ENCODE measurements at regions not wholly inside any gene's neighbourhood (a gene's known extent, or its start where the extent isn't known, plus 50 kb on each side); places are given as distances from the start of the nearest gene placed in this dataset.

DNA sequence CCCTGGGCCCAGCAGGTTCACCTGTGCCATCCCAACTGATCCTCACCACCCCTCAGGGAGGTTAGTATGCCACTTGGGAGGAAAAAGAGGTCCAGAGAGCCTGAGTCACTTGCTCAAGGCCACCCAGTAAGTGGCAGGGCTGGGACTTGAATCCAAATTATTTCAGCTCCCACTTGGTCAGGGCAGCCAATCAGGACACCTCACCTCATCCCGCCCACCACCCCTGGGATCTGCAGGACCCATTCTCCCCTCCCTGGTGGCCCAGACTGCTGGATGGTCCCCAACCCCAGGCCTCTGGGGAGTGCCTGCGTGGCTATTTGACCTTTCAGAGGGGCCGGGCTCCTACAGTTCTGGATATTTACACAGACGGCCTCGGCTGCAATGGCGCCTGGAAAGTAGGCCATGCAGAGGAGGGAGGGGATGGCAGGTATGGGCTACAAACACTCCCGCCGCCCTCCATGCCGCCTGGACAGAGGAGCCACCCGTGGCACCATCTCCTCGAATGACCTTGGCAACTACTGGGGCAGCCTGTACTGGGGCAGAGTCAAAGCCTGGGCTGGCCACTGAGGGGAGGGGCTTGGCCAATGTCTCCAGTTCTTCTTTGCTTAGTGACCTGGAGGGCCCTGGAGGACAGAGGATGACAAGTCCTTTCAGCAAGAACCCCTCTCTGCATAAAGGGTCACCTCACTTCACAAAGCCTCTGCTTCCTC is 153.6 kb upstream of the LINGO1 start:
- no peak for DNase-seq

DNA sequence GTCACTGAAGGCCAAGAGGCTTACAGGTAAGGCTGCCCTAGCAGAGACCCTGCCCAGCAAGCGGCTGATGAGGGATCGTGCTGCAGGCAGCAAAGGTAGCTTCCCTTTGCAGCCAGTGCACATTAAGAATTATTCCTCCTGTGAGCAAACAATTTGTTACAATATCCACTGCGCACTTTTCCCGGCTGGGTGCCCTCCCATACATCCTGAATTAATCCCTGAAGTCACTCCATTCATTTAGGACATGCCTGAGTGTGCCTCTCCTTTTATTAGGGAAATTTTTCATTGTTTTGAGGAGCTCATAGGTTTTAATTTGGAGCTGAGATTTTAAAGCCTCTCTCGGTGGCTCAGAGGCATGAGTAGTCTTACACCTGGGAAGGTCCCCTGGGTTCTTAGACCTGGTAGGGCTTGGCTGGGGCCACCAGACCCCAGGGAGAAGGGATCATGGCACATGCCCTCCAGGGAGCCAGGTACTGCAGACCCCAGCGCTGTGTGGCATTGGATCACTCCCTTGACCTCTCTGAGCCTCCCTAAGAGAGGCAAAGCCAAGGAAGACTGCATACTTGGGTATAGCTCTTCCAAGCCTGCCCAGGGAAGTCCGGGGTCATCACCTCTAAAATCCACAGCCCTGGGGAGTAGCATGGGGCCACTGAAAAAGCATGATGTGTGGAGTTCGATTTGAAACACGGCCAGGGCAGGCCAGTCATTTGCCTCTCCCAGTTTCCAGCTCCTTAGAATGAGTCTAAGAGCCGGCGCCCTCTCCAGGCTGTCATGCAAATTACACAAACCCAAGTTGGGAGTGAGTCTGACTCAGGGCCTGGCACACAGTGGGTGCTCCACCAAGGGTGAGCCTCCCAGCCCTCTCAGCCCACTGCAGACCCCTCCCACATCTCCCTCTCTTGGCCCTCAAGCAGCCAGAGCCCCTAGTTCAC is 151.9 kb upstream of the LINGO1 start:
- DNase-seq: no peak

DNA sequence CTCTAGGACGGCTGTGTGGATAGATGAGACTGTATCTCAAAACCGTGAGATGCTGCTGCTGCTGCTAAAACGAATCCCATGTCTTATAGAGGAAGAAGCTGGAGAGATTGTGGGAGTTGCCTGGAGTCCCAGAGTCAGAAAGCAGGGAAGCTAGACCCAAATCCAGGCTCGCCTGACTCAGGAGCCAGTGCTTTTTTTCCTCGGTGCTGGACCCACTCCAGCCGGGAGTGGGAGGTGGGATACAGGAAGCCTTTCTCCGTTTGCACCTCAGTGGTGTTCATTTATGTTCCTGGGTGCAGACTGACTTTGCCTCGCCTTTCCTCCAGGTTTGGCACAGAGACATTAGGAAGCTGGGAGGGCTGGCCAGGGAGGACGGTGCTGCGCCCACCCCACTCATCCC is 150.9 kb upstream of the LINGO1 start:
- DNase-seq: no peak

DNA sequence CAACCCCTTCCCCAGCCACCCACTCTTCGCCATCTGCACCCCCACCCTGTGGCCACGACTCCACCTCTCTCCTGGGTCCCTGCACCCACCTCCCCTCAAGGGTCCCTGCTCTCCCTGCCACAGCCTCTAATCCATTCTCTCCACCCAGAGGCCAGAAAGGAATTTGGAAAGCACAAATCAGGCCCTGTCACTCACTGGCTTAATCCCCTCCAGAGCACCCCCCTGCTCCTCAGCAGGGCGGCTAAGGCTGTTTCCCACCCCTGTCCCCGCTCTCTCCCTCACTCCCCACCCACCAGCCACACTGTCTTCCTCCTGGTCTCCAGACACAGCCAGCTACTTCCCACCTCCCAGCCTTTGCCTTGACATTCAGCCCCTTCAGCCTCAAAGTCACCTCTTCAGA is 150.0 kb upstream of the LINGO1 start:
- no peak for DNase-seq

DNA sequence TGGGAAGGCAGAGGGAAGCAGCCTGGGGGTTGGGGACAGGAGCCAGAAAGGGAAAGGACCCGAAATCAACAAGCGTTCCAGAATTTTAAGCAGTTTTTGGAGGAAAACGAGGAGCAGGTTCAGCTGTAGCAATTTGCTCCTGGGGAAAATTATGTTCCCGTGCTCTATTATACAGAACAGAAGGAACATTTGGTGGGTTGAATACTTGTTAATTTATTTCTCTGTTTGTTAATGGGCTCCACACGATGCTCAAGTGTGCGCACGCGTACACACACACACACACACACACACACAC is 149.2 kb upstream of the LINGO1 start:
- no peak for DNase-seq

DNA sequence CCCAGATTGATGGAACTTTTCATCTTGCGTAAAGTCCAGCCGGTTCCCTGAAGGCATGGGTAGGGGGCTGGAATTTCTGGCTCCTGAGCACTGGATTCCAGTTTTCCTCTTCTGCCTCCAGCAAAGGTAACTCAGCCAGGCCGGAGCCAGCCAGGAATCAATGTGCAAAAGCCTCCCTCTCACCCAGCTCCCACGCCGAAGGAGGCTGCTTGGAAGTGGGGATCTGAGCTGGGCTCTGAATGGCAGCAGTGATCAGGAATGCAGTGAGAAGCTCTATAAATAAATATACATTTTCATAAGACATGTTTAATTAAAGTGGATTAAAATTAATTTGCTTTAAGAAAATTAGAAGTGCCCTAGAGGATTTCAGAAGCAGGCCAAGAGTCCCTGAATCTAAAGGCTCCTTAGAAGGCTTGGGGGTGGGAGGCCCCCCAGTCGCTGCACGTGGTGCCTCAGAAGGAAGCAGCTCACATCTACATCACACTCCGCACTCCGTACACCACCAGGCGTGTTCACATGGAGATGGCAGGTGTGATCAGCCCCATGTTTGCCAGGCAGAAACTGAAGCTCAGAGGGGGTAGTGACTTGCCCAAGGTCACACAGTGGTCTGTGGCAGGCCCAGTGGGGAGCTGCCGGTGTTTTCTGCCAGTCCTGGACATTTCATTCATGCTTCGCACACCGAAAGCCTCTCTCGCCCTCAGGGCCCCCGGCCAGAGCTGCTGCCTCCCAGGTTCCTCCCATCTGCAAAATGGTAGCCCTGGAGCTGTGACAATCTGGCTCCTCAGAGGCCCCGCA is 148.6 kb upstream of the LINGO1 start:
- no peak for DNase-seq

DNA sequence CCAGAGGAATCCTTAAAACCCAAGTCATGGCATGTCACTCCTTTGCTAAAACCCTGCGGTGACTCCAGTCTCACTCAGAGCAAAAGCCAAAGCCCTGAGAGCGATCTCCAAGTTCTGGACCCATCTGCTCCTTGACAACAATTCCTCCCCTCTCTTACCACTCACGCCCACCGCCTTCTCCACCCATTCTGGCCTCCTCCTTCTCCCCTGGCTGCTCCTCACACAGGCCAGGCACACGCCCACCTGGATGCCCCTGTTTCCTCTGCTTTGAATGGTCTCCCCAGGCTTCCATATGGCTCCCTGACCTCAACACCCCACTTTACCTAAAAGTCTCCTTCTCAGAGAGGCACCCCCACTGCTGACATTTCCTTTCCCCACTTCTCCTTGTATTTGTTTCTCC is 146.1 kb upstream of the LINGO1 start:
- DNase-seq: no peak

DNA sequence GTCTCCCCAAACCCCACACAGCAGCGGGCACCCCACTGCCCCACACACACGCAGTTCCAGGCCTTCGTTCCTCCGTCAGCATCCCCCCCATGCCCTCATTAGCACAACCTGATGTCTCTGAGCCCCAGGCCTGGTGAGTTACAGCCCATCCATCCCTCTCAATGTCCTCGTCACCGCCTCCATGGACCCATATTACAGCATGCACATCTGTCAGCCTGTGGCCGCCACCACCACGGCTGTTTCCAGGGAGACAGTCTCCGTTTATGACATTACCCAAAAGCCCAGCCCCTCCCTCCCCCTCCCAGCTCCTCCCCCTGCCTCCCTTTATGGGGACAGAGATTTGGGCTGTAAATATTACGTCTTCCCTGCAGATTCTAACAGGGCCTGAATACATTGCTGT is 143.1 kb upstream of the LINGO1 start:
- no peak for DNase-seq

DNA sequence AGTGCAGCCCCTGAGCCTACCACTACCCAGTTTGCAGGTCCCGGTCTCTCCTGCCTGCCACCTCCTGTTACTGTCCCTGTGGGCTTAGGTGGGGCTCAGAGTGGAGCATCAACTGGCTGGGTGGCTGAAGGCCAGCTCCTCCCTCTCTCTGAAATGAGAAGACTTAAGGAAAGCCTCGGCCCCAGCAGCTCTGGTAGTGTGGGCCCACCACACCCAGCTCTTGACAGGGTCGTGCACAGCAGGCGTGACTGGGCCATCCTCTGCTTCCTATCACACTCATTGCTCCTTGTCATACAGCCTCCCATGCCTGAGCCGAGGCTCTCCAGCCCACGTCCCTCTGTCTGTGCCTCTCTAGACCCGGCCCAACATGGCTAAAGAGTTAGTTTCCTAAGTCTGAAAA is 142.7 kb upstream of the LINGO1 start:
- DNase-seq: no peak

DNA sequence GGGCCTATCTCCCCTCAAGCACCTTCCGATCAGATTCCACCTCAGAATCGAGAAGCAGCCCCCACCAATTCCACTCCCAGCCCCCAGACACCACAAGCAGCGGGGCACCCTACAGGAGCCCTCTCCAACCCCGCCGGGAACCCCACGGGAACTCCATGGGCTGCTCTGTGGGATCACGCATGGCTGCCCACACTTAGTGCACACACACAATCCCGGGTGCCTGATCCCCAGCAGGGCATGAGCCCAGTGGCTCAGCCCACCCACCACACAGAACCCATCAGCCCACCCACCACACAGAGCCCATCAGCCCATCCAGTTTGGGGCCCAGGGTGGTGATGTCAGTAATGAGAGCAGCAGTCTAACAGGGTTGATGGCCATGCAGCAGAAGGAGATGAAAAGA is 141.6 kb upstream of the LINGO1 start:
- no peak for DNase-seq

DNA sequence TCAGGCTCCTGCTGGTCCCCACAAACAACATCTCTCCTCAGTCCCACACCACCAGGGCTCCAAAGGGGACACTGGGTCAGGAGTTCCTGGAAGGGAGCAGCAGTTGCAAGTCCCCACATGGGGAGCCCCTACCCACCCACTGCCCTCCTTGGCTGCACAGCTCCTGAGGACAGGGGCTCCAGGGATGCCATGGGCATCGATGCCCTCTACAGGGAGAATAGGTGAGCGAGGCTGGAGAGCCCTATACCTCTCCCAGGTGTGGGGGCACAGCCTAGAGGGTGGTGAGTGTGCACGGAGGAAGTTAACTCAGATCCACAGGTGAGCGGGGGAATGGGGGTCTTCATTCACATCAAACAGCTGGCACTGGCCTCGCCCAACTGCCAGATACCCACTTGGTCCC is 141.2 kb upstream of the LINGO1 start:
- DNase-seq: no peak

DNA sequence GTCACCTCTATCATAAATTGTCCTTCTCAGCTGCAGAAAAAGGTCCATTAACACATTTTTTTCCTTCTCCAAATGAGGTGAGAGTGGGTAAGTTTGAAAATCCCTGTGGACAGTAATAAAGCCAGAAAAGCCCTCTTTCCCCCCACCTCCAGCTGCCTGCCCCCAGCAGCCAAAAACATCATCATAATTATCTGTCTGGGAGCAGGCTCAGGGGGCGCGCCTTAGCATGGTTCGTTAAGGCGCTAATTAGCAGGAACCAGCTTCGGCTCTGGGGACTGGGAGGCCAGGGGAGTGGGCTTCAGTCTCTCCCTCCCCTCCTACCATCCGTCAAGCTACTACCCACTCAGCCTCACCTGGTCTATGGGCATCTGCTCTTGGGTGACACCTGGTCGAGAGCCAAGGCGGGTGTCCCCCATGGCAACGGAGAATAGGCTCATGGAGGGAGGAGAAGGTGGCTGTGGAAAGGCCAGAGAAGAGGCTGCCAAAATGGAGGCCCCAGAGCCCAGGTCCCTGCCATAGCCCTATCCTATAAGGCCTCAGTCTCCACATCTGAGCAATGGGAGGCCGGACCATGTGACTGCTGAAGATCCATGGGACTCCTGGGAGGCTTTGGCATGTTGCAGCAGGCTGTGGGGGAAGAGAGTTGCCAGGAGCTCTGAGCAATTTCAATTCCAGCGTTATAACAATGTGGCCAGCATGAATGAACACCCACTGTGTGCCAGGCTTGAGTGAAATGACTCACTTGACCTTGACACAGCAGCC is 140.1 kb upstream of the LINGO1 start:
- DNase-seq: no peak

DNA sequence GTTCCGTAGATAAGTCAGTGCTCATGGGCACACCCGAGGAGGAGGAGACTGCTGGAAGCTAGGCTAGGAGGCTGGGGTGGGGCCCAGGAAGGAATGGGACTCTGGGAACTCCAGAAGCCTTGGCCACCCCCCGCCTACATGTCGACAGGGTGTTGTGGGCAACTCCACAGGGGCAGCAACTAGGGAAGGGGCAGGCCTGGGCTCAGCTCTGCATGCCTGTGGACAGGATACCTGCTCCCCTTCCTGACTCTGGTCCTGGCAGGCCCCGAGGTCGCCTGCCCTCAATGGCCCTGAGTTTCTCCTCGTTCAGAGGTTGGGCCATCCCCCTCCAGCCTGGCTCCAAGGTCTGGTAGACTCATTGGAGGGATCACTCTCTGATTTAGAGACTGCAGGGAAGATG is 138.9 kb upstream of the LINGO1 start:
- DNase-seq: no peak

DNA sequence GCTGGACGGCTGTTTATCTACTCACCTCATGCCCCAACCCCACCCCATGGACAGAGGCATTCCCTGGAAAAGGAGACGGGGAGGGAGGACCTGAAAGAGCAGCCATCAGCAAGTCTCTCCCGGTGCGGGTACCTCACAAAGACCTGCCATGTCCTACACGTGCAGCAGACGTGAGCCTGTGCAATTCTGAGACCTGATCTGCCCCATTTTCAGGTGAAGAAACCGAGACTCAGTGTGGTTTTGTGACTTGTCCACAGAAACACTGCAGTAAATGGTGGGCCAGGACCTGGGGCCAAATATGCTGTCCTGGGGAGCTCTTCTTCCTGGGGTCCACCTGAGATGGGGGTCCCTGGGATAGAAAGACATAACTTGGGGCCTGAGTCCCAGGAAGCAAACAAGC is 137.0 kb upstream of the LINGO1 start:
- no peak for DNase-seq

DNA sequence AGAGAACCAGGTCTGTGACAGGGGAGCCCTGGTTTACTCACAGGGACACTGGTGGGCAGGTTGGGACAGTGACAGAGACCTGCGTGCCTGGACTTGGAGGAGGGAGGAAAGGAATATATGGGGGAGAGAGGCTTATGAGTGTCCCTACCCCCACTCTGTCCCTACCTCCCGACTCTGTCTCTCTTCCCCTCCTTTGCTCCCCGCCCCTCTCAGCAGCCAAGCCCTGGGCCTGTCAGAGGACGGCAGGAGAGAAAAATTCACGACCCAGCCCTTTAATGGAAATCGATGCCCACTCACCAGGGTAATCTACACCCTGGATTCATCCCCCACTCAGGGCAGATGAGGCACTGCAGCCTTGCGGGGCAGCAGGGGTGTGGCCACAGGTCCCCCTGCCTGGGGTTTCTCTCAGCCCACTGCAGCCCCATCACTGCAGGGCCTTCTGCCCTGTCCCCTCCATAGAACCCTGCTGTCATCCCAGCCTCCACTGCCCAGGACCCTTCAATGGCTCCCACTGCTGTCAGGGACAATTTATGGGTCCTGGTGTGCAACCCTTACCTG is 135.9 kb upstream of the LINGO1 start:
- DNase-seq: no peak

DNA sequence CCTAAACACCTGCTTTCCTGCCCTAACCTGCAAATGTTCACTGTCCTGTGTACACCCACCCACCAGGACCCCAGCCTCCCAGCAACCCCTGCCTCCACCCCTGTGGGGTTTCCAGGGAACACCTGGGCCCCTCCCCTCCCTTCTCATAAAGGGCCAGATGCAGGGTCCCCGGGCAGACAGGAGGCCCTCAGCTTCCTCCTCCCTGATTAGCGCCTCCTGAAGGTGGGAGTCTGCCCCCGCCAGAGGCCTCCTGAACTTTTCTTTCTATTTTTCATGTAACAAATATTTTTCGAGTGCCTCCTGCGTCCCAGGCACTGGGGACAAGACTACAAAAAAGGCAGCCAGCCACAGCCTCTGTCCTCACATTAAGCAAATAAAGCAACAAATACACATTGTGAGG is 135.4 kb upstream of the LINGO1 start:
- no peak for DNase-seq

DNA sequence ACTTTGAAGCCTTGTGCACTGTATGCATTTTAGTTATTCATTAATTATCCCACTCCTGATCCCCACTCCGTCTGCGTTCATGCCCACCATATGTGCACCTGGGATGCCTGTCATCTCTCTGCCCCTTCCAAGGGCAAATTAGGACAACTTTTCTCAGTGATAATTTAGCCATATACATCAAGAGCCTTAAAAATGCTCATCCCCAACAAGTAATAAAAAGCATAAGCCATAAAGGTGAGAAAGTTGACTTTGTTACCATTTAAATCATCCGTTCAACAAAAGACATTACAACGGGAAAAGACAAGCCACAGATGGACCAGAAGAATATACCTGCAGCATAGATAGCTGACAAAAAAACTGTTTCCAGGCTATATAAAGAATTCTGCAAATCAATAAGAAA is 131.4 kb upstream of the LINGO1 start:
- DNase-seq: no peak

DNA sequence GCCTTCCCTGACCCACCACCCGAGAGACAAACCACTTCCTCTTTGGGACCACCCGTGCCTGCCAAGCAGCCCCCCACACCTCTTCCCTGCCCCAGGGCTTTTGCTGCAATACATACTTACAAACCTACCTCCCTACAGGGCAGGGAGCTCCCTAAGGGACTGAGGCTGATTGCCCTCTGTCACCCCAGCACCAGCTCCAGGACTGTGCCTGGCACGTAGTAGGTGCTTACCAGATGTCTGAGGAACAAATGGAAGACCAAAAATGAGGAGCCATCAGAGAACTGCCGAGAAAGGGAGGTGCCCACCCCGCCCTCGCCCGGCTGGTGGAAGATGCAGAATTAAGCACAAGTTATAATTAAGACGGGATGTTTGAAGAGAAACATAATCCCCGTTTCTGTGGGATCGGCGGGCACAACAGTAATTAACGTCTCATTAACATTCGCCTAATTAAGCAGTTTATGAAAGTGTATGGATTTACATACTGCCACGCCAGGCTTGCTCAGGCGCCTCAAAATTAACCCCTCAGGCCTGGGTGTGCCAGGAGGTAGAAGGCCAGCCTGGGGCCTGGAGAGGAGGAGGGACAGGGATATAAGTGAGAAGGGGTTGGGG is 130.1 kb upstream of the LINGO1 start:
- no peak for DNase-seq

DNA sequence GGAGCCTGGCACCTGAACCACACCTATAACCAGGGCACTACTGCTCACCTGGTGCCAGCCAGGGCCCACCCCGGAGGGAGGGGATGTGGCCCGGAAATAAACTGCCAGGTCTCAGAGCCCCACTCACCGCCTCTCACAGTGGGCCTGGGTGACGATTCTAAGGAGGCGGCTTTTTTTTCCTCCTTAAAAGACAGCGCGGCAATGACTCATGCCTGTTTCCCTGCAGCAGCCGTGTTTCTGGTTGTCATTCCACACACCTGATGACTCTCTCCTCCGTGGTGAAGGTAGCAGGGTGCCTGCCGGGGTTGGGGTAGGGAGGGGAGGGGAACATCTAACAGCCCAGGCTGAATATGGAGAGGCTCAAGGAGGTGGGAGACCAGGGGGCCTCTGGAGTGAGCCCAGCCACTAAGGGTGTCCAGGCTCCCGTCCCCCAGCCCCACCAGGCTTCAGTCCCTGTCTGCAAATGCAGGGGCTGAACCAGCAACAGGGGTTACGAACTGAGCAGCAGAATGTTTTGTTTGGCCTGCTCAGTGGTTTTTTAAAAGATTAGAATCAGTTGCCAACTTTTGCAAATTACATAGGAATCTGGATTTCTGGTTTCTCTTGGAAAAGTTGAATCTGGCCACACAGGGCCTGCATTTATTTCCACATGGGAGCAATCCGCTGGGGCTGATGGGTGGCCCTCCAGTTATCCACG is 127.3 kb upstream of the LINGO1 start:
- no peak for DNase-seq

DNA sequence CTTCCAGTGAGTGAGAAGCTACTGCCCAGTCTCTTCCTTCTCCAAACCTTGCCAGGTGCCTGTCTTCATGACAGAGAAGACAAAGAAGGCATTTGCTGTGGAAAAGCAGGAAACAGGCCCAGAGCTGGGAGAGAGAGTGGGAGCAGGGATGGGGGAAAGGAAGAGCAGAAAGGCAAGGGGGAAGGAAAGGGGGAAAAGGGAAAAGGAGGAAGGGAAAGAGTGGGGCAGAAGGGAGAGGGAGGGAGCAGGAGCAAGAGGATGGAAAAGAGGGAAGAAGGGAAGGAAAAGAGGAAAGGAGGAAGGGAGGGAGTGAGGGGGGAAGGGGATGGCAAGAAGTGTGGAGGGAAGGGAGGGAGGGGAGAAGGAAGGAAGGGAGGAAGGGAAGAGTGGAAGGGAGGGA is 121.2 kb upstream of the LINGO1 start:
- no peak for DNase-seq

DNA sequence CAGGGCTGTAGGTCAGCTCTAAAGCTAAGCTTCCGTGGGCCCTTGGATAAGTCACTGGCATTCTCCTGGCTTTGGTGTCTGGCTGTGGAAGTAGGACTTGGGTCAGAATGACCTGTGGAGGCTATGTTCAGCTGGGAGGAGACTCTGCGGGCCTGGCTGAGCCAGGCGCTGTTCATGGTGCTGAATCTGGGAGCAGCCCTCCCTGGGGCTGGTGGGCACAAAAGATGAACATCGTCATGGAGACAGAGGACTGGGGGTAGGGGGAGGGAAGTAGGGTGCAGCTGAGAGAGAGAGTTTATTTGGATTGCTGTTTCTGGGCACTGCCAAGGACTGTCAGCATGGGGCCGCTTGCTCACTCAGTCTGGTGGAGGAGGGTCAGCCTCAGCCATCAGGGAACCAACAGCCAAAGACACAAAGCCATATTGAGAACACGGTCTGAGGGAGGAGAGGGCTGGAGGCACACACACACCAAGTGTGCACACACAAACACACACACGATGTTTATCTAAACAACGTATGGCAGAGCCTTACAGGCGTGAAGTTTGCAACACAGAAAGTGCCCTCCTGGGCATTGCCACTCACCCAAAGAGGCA is 120.7 kb upstream of the LINGO1 start:
- no peak for DNase-seq

All from activated naive CD4-positive, alpha-beta T cell treated with Interleukin-2 at 50 U/mL for 16 hours (primary cell).